ENCODE measurements at regions not wholly inside any gene's neighbourhood (a gene's known extent, or its start where the extent isn't known, plus 50 kb on each side); places are given as distances from the start of the nearest gene placed in this dataset.

DNA sequence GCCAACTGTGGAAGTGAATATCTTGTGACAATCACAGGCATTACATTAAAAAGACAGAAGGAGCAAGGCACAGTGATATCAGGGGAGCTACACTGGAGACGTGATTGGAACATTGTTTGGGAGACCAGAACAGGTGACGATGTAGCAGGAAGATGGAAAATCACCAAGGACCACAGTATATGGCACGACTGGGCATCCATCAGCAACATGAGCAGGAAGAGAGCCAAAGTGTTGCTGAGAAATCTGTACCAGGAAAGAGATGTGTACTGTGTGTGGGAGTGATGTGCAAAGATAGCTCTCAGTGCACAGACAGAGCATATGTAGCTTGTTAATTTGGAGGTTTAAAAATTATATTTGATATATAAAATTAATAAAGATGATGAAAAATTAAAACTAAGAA, 790.6 kb upstream of the ADGRL2 start:
- intact Hi-C loops (cut with micrococcal nuclease; ENCODE audit: unreplicated experiment) (no loop called here), in situ Hi-C loops (cut with HindIII; ENCODE audit: low pct_unique_long_range_greater_than_20kb, low sequenced_read_pairs) (no loop called here)
- no peaks in the 10 kb centered on the region for H3K27me3 ChIP-seq (ENCODE audit: control insufficient read depth, insufficient read depth, low read length)
- TF ChIP-seq, protein P1, sequence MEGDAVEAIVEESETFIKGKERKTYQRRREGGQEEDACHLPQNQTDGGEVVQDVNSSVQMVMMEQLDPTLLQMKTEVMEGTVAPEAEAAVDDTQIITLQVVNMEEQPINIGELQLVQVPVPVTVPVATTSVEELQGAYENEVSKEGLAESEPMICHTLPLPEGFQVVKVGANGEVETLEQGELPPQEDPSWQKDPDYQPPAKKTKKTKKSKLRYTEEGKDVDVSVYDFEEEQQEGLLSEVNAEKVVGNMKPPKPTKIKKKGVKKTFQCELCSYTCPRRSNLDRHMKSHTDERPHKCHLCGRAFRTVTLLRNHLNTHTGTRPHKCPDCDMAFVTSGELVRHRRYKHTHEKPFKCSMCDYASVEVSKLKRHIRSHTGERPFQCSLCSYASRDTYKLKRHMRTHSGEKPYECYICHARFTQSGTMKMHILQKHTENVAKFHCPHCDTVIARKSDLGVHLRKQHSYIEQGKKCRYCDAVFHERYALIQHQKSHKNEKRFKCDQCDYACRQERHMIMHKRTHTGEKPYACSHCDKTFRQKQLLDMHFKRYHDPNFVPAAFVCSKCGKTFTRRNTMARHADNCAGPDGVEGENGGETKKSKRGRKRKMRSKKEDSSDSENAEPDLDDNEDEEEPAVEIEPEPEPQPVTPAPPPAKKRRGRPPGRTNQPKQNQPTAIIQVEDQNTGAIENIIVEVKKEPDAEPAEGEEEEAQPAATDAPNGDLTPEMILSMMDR (IDR thresholded peaks at IDR 0.05) = no peak
- TF ChIP-seq POLR2AphosphoS5 (IDR thresholded peaks at IDR 0.05; ENCODE audit: low read depth, low read length) = no peak
- no peak for TF ChIP-seq TCF7L2 (IDR thresholded peaks at IDR 0.05; ENCODE audit: low read depth, low read length)
- no peak for TF ChIP-seq SIN3A (IDR thresholded peaks at IDR 0.05; ENCODE audit: borderline replicate concordance, insufficient read depth, low read depth, low read length)
- TF ChIP-seq, protein P2, sequence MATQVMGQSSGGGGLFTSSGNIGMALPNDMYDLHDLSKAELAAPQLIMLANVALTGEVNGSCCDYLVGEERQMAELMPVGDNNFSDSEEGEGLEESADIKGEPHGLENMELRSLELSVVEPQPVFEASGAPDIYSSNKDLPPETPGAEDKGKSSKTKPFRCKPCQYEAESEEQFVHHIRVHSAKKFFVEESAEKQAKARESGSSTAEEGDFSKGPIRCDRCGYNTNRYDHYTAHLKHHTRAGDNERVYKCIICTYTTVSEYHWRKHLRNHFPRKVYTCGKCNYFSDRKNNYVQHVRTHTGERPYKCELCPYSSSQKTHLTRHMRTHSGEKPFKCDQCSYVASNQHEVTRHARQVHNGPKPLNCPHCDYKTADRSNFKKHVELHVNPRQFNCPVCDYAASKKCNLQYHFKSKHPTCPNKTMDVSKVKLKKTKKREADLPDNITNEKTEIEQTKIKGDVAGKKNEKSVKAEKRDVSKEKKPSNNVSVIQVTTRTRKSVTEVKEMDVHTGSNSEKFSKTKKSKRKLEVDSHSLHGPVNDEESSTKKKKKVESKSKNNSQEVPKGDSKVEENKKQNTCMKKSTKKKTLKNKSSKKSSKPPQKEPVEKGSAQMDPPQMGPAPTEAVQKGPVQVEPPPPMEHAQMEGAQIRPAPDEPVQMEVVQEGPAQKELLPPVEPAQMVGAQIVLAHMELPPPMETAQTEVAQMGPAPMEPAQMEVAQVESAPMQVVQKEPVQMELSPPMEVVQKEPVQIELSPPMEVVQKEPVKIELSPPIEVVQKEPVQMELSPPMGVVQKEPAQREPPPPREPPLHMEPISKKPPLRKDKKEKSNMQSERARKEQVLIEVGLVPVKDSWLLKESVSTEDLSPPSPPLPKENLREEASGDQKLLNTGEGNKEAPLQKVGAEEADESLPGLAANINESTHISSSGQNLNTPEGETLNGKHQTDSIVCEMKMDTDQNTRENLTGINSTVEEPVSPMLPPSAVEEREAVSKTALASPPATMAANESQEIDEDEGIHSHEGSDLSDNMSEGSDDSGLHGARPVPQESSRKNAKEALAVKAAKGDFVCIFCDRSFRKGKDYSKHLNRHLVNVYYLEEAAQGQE (IDR thresholded peaks at IDR 0.05; ENCODE audit: insufficient read depth in 1 of 2, low read depth in 2 of 2, low read length in 1 of 2) = no peak
- no peak overlapping the region for H3K4me3 ChIP-seq (ENCODE audit: low read depth in 2 of 2, low read length in 2 of 2)
- DNase-seq (ENCODE audit: low read depth, low spot score) (no peak), ATAC-seq (no peak)
- no peaks in the 10 kb centered on the region for H3K9me3 ChIP-seq (ENCODE audit: control insufficient read depth, insufficient read depth, low read depth, low read length)
- ChIA-PET POLR2A (no interaction called here), CTCF (no interaction called here)
- no peak overlapping the region for H3K27ac ChIP-seq (ENCODE audit: low read length)
- BruUV-seq (replicated peaks) = no TSS peak
- H3K36me3 ChIP-seq (ENCODE audit: control insufficient read depth, insufficient read depth, low read length) = no peaks in the 10 kb centered on the region
- H3K4me1 ChIP-seq (ENCODE audit: control insufficient read depth, insufficient read depth, low read length) = no peaks in the 10 kb centered on the region

DNA sequence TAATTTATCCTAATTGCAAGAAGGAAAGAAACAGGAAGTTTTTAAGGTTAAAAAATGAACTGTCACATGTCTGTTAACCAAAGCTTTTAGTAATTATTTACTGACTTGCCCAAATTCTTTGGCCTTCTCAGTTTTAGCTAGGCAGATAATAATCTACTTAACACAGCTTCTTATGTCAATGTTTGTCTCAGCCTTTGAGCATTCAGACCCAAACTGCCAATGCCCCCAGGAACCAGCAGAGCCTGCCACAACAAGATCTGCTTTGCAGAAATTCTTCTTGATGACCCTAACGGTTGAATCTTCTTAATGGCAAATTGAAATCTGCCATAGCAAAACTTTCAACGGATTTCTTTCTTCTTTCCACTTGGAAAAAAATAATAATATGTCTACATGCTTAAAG, 792.4 kb upstream of the ADGRL2 start:
- in situ Hi-C loops (cut with HindIII; ENCODE audit: low pct_unique_long_range_greater_than_20kb, low sequenced_read_pairs) (no loop called here), intact Hi-C loops (cut with micrococcal nuclease; ENCODE audit: unreplicated experiment) (no loop called here)
- no peaks in the 10 kb centered on the region for H3K4me1 ChIP-seq (ENCODE audit: control insufficient read depth, insufficient read depth, low read length)
- H3K4me3 ChIP-seq (ENCODE audit: low read depth in 2 of 2, low read length in 2 of 2) = no peak overlapping the region
- BruUV-seq (replicated peaks) = no TSS peak
- TF ChIP-seq TCF7L2 (IDR thresholded peaks at IDR 0.05; ENCODE audit: low read depth, low read length) (no peak), POLR2AphosphoS5 (IDR thresholded peaks at IDR 0.05; ENCODE audit: low read depth, low read length) (no peak)
- TF ChIP-seq, protein P2 (IDR thresholded peaks at IDR 0.05; ENCODE audit: insufficient read depth in 1 of 2, low read depth in 2 of 2, low read length in 1 of 2) = no peak
- TF ChIP-seq, protein P1 (IDR thresholded peaks at IDR 0.05) = no peak
- H3K36me3 ChIP-seq (ENCODE audit: control insufficient read depth, insufficient read depth, low read length) = no peaks in the 10 kb centered on the region
- no peak overlapping the region for H3K27ac ChIP-seq (ENCODE audit: low read length)
- ChIA-PET POLR2A (no interaction called here), CTCF (no interaction called here)
- no peak for DNase-seq (ENCODE audit: low read depth, low spot score)
- ATAC-seq = no peak
- H3K27me3 ChIP-seq (ENCODE audit: control insufficient read depth, insufficient read depth, low read length) = no peaks in the 10 kb centered on the region
- H3K9me3 ChIP-seq (ENCODE audit: control insufficient read depth, insufficient read depth, low read depth, low read length) = no peaks in the 10 kb centered on the region

All from Panc1 (cell line).